ENCODE measurements at regions not wholly inside any gene's neighbourhood (a gene's known extent, or its start where the extent isn't known, plus 50 kb on each side); places are given as distances from the start of the nearest gene placed in this dataset.
"Not testable (repeated sequence)": the region's sequence is repeated elsewhere in the genome, so short reads cannot be mapped to it uniquely, and the experiment has no call there.

DNA sequence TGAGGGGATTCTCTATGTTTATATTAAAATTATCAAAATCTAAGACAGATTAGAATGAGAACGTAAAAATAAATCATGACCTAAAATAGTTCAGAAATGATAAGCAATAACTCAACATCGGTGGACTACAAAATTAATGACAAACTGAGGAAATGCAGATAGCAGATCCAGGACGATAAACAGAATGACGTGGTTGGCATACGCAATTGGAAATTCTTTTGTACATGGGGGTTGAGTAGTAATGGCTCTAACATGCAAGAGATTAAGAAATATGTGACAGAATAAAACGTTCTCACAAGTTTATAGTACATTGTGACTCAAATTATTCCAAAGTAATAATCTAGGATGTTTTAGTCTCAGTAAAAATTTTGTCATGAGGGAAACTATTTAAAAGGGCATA is 575.2 kb upstream of the BRINP3 start:
- no peak for DNase-seq (ENCODE audit: low read depth)
- in situ Hi-C loops (cut with HindIII; ENCODE audit: low pct_unique_long_range_greater_than_20kb, low sequenced_read_pairs): no loop called here

GRCh38 chr1:191065346-191065745 is 587.7 kb upstream of the BRINP3 start:
- in situ Hi-C loops (cut with HindIII; ENCODE audit: low pct_unique_long_range_greater_than_20kb, low sequenced_read_pairs): no loop called here
- DNase-seq (ENCODE audit: low read depth): no peak

DNA sequence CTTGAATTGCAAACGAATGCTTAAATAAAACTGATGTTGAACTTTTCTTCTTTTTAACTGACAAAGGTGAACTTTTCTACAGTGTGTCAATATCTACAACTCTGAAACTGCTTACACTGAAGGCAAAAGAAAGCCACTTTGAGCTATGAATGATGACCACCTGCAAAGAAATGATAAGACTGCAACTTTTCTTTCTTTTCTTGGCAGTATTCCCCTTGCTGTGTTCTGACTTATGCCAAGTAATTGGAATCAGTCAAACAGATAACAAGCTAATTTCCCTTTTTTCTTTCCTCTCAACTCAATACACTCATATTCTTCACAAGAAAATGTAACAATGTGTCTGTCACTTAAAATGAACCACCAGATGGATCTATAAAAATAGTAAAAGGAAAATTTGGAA is 588.1 kb upstream of the BRINP3 start:
- no peak for DNase-seq (ENCODE audit: low read depth)
- in situ Hi-C loops (cut with HindIII; ENCODE audit: low pct_unique_long_range_greater_than_20kb, low sequenced_read_pairs): no loop called here

- in situ Hi-C loops (cut with HindIII; ENCODE audit: low pct_unique_long_range_greater_than_20kb, low sequenced_read_pairs): no loop called here
- DNase-seq (ENCODE audit: low read depth): no peak
These were observed 597.2 kb upstream of the BRINP3 start for GRCh38 chr1:191074881-191075280.

GRCh38 chr1:191083090-191083489 is 605.4 kb upstream of the BRINP3 start:
- DNase-seq (ENCODE audit: low read depth); in situ Hi-C loops (cut with HindIII; ENCODE audit: low pct_unique_long_range_greater_than_20kb, low sequenced_read_pairs): not testable (repeated sequence)

- no peak for DNase-seq (ENCODE audit: low read depth)
- in situ Hi-C loops (cut with HindIII; ENCODE audit: low pct_unique_long_range_greater_than_20kb, low sequenced_read_pairs): no loop called here
These were observed 607.5 kb upstream of the BRINP3 start for GRCh38 chr1:191085121-191085520.

- DNase-seq (ENCODE audit: low read depth): no peak
- in situ Hi-C loops (cut with HindIII; ENCODE audit: low pct_unique_long_range_greater_than_20kb, low sequenced_read_pairs): no loop called here
These were observed 609.2 kb upstream of the BRINP3 start for GRCh38 chr1:191086910-191087309.

GRCh38 chr1:191096405-191096804 is 618.7 kb upstream of the BRINP3 start:
- DNase-seq (ENCODE audit: low read depth): no peak
- in situ Hi-C loops (cut with HindIII; ENCODE audit: low pct_unique_long_range_greater_than_20kb, low sequenced_read_pairs): no loop called here

DNA sequence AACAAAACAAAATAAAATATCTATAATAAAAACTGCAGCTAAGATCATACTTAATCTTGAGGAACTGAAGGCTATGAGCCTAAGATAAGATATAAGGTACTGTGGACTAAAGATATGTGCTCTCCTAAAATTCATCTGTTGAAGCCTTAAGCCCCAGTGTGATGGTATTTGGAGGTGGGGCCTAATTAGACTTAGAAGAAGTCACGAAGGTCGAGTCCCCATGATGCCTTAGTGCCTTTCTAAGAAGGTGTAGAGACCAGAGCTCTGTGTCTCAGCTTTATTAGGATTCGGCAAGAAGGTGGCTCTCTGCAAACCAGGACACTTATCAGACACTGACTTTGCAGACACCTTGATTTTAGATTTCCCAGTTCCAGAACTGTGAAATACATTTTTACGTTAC is 622.0 kb upstream of the BRINP3 start:
- in situ Hi-C loops (cut with HindIII; ENCODE audit: low pct_unique_long_range_greater_than_20kb, low sequenced_read_pairs): no loop called here
- no peak for DNase-seq (ENCODE audit: low read depth)

- in situ Hi-C loops (cut with HindIII; ENCODE audit: low pct_unique_long_range_greater_than_20kb, low sequenced_read_pairs): no loop called here
- no peak for DNase-seq (ENCODE audit: low read depth)
These were observed 624.3 kb upstream of the BRINP3 start for GRCh38 chr1:191101960-191102359.

DNA sequence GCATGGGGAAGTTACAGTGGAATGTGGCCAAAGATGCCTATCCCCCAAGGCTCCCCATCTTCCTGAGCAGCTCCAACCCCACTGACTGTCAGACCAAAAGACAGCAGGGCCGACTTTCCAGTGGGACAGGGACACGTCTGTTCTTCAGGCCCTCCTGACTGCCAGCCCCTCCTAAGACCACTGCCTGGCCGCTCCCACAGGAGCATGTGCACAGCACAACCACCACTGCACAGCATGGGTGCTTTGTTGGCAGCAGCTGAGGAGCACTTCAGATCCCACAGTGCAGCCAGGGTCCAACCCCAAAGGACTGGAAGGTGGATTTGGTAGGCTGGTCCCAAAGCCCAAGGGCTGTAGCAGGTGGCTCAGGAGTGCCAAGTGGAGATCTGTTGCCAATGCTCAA is 648.3 kb upstream of the BRINP3 start:
- no peak for DNase-seq (ENCODE audit: low read depth)
- in situ Hi-C loops (cut with HindIII; ENCODE audit: low pct_unique_long_range_greater_than_20kb, low sequenced_read_pairs): no loop called here

- no peak for DNase-seq (ENCODE audit: low read depth)
- in situ Hi-C loops (cut with HindIII; ENCODE audit: low pct_unique_long_range_greater_than_20kb, low sequenced_read_pairs): no loop called here
These were observed 657.1 kb upstream of the BRINP3 start for GRCh38 chr1:191134796-191135195.

GRCh38 chr1:191140038-191140437 is 662.4 kb upstream of the BRINP3 start:
- in situ Hi-C loops (cut with HindIII; ENCODE audit: low pct_unique_long_range_greater_than_20kb, low sequenced_read_pairs): no loop called here
- no peak for DNase-seq (ENCODE audit: low read depth)

DNA sequence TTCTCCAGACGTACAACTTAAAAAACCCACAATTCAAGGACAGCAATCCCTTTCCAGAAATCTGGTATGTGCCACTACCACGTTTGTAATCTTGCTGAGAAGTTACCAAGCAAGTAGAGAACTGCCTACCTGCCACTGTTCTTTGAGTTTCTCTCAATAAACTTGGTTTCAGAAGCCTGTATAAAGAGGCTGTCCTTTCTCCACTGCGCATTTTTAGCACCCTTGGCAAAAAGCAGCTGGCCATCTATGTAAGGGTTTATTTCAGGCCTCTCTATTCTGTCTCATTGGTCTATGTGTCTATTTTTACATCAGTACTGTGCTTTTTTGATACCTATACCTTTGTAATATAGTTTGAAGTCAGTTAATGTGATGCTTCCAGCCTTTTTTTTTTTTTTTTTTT is 665.1 kb upstream of the BRINP3 start:
- in situ Hi-C loops (cut with HindIII; ENCODE audit: low pct_unique_long_range_greater_than_20kb, low sequenced_read_pairs): no loop called here
- DNase-seq (ENCODE audit: low read depth): no peak

GRCh38 chr1:191145834-191146233 is 668.2 kb upstream of the BRINP3 start:
- no peak for DNase-seq (ENCODE audit: low read depth)
- in situ Hi-C loops (cut with HindIII; ENCODE audit: low pct_unique_long_range_greater_than_20kb, low sequenced_read_pairs): no loop called here

DNA sequence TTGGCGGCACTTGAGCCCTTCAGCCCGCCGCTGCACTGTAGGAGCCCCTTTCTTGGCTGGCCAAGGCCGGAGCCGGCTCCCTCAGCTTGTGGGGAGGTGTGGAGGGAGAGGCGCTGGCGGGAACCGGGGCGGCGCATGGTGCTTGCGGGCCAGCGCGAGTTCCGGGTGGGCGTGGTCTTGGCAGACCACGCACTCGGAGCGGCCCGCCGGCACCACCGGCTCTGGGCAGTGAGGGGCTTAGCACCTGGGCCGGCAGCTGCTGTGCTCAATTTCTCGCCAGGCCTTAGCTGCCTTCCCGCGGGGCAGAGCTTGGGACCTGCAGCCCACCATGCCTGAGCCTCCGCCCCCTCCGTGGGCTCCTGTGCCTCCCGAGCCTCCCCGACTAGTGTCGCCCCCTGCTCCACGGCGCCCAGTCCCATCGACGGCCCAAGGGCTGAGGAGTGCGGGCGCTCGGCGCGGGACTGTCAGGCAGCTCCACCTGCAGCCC is 673.7 kb upstream of the BRINP3 start:
- DNase-seq (ENCODE audit: low read depth): no peak

DNA sequence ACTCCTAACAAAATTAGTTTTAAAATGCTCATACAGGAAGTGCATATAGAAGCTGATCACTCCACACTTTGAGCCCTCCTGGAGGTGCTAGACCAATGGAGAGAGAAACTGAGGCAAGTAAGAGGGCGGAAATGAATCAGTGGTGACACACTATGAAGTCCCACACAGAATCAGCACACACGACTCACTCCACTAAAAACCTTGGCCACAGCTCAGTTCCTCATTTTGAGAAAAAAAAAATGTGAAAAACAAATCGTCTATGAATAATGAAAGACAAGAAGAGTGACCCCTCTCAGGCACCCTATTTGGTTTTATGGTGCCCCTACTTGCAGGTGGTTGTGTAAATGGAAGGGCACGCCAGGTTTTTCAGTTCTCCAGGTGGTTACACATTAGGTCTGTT is 675.1 kb upstream of the BRINP3 start:
- in situ Hi-C loops (cut with HindIII; ENCODE audit: low pct_unique_long_range_greater_than_20kb, low sequenced_read_pairs): no loop called here
- DNase-seq (ENCODE audit: low read depth): no peak

More for the DNA sequence above, 673.7 kb upstream of the BRINP3 start:
- in situ Hi-C loops (cut with HindIII; ENCODE audit: low pct_unique_long_range_greater_than_20kb, low sequenced_read_pairs): no loop called here

DNA sequence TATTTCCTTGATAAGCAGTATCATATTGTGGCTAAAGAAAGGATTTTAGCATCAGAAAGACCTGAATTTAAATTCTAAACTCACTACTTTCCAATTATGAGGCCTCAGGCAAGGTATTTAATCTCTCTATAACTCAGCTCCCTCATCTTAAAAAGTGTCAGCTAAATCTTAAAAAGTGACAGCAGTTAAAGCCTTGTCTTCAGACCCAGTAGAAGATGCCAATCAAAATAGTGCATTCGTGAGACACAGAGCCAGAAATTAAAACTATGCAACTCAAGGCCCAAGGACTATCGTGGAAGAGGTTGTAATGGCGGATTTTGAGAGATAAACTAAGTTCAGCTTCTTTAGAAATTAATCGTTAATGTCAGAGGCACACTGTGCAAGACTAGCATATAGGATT is 677.5 kb upstream of the BRINP3 start:
- DNase-seq (ENCODE audit: low read depth): no peak
- in situ Hi-C loops (cut with HindIII; ENCODE audit: low pct_unique_long_range_greater_than_20kb, low sequenced_read_pairs): no loop called here

DNA sequence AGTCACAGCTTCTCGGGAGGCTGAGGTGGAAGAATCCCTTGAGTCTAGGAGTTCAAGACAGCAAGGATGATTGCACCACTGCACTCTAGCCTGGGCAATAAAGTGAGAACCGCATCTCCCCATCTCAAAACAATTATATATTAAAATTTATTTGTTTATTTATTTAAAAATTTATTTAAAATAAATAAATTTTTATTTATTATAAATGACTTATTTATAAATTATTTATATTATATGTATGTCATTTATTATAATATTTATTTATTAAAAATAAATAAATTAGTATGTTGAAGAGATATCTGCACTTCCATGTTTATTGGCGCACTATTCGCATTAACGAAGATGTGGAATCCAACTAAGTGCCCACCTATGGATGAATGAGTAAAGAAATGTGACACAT is 683.2 kb upstream of the BRINP3 start:
- DNase-seq (ENCODE audit: low read depth): no peak
- in situ Hi-C loops (cut with HindIII; ENCODE audit: low pct_unique_long_range_greater_than_20kb, low sequenced_read_pairs): no loop called here

DNA sequence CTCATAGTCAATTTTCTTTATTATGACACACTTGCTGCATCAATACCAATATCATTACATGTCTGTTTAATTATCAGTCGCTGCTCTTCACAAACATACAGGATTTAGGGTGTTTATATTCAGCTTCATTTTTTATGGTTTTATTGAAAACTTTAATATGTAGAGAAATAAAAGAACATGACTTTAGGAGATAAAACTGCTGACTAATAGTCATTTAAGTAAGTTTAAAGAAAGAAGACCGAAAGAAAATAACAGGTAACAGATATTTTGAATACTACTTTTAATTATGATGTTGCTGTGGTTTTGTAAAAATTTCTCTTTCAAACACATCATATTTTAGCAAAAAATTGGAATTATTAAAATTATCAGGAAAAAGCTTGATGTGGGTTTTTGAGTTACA is 685.1 kb upstream of the BRINP3 start:
- no peak for DNase-seq (ENCODE audit: low read depth)
- in situ Hi-C loops (cut with HindIII; ENCODE audit: low pct_unique_long_range_greater_than_20kb, low sequenced_read_pairs): no loop called here

GRCh38 chr1:191163621-191164020 is 686.0 kb upstream of the BRINP3 start:
- in situ Hi-C loops (cut with HindIII; ENCODE audit: low pct_unique_long_range_greater_than_20kb, low sequenced_read_pairs): no loop called here
- DNase-seq (ENCODE audit: low read depth): no peak
